Endodermal cell (in vitro differentiated cells): ENCODE measurements at regions not wholly inside any gene's neighbourhood (a gene's known extent, or its start where the extent isn't known, plus 50 kb on each side); places are given as distances from the start of the nearest gene placed in this dataset.

Experiments
- DNase-seq: peaks from one replicate; pipeline ENCODE4 v3.0.0-alpha.2; 2017
- H3K27ac ChIP-seq: 2 replicates; pipeline ENCODE4 v1.5.1; 2013; ENCODE audit warnings: mild to moderate bottlenecking, low read depth, low read length, moderate library complexity
- H3K27me3 ChIP-seq: 2 replicates; pipeline ENCODE4 v1.6.1; 2013; ENCODE audit warnings: mild to moderate bottlenecking, low read length, moderate library complexity; ENCODE audit not compliant: insufficient read depth, control insufficient read depth, poor library complexity, severe bottlenecking
- H3K36me3 ChIP-seq: 2 replicates; pipeline ENCODE4 v1.7.0; 2013; ENCODE audit warnings: mild to moderate bottlenecking, low read length, moderate library complexity; ENCODE audit not compliant: control insufficient read depth, insufficient read depth
- H3K4me1 ChIP-seq: one replicate; pipeline ENCODE4 v1.7.0; 2013; ENCODE audit warnings: low read length; ENCODE audit not compliant: control insufficient read depth, insufficient read depth
- H3K4me3 ChIP-seq: 2 replicates; pipeline ENCODE4 v1.5.1; 2013; ENCODE audit warnings: mild to moderate bottlenecking, low read length, moderate library complexity
- H3K9ac ChIP-seq: 2 replicates; pipeline ENCODE4 v1.6.1; 2013; ENCODE audit warnings: mild to moderate bottlenecking, low read length, moderate library complexity; ENCODE audit not compliant: poor library complexity, severe bottlenecking; ENCODE audit errors: extremely low read depth
- H3K9me3 ChIP-seq: 2 replicates; pipeline ENCODE4 v1.6.1; 2013; ENCODE audit warnings: mild to moderate bottlenecking, low read length, moderate library complexity; ENCODE audit not compliant: control insufficient read depth
- H3K27ac Mint-ChIP-seq: 2 replicates; pipeline ENCODE4 v1.8.0; 2020; ENCODE audit warnings: mixed read lengths
- H3K27me3 Mint-ChIP-seq: 2 replicates; pipeline ENCODE4 v1.8.0; 2021; ENCODE audit warnings: mild to moderate bottlenecking, mixed read lengths; ENCODE audit not compliant: insufficient read depth
- H3K36me3 Mint-ChIP-seq: 2 replicates; pipeline ENCODE4 v1.8.0; 2020; ENCODE audit warnings: low read depth, mixed read lengths
- H3K4me1 Mint-ChIP-seq: 2 replicates; pipeline ENCODE4 v1.8.0; 2020; ENCODE audit warnings: mixed read lengths
- H3K4me3 Mint-ChIP-seq: 2 replicates; pipeline ENCODE4 v1.8.0; 2020; ENCODE audit warnings: mild to moderate bottlenecking, moderate library complexity, mixed read lengths
- H3K9me3 Mint-ChIP-seq: 2 replicates; pipeline ENCODE4 v1.8.0; 2020; ENCODE audit warnings: mild to moderate bottlenecking, mixed read lengths
- CTCF ChIP-seq: fragments of 200-600 bp; sonication (generic); conservative IDR thresholded peaks from 2 replicates; pipeline ENCODE4 v1.5.0; 2021; ENCODE audit warnings: antibody characterized with exemption, mild to moderate bottlenecking
- WGBS, 2 experiments: methylation state at CpG; one replicate each; pipeline versions ENCODE4 v1.1.5 to v1.1.7; 2013; ENCODE audit warnings: missing lambda C conversion rate in 2 of 2, mixed read lengths in 1 of 2; ENCODE audit not compliant: insufficient coverage in 1 of 2, insufficient read length in 1 of 2; 5-methylcytosine and 5-hydroxymethylcytosine counted together

- no peaks in the 10 kb centered on the region for H3K36me3 ChIP-seq
These were observed 254.4 kb upstream of the CNTNAP2 start for GRCh38 chr7:145862212-145862611.

GRCh38 chr7:145860809-145861208 lies 255.8 kb upstream of the CNTNAP2 start:
- Mint-ChIP-seq H3K36me3 (no peaks in the 10 kb centered on the region), H3K9me3 (peaks cover 14% of the 10 kb centered on the region), H3K4me1 (no peaks in the 10 kb centered on the region), H3K27ac (no peak overlapping the region), H3K27me3 (peaks cover 16% of the 10 kb centered on the region), H3K4me3 (no peak overlapping the region)
- Histone ChIP-seq H3K4me1 (no peaks in the 10 kb centered on the region), H3K9ac (no peak overlapping the region), H3K4me3 (no peak overlapping the region), H3K9me3 (peaks cover 10% of the 10 kb centered on the region), H3K27ac (no peak overlapping the region), H3K36me3 (no peaks in the 10 kb centered on the region), H3K27me3 (peaks cover 16% of the 10 kb centered on the region)
- no peak for DNase-seq
- no peak for TF ChIP-seq CTCF
- WGBS, 2 experiments, result no CpG with 5 or more reads among the region's 1 CpG

More at GRCh38 chr7:145862212-145862611, 254.4 kb upstream of the CNTNAP2 start:
- H3K4me3 ChIP-seq, result no peak overlapping the region
- no peak for TF ChIP-seq CTCF
- no peak overlapping the region for H3K9ac ChIP-seq
- 82 to 100% methylated on average over 3 to 5 of the region's 5 CpGs for WGBS, 2 experiments
- H3K4me1 ChIP-seq, result no peaks in the 10 kb centered on the region
- H3K27ac ChIP-seq, result no peak overlapping the region
- peaks cover 16% of the 10 kb centered on the region for H3K27me3 Mint-ChIP-seq
- no peak overlapping the region for H3K4me3 Mint-ChIP-seq
- DNase-seq, result peak; percentile 54
- no peaks in the 10 kb centered on the region for H3K36me3 Mint-ChIP-seq
- peaks cover 8% of the 10 kb centered on the region for H3K9me3 Mint-ChIP-seq
- peaks cover 17% of the 10 kb centered on the region for H3K27me3 ChIP-seq
- no peaks in the 10 kb centered on the region for H3K9me3 ChIP-seq
- H3K27ac Mint-ChIP-seq, result no peak overlapping the region
- H3K4me1 Mint-ChIP-seq, result no peaks in the 10 kb centered on the region

DNA sequence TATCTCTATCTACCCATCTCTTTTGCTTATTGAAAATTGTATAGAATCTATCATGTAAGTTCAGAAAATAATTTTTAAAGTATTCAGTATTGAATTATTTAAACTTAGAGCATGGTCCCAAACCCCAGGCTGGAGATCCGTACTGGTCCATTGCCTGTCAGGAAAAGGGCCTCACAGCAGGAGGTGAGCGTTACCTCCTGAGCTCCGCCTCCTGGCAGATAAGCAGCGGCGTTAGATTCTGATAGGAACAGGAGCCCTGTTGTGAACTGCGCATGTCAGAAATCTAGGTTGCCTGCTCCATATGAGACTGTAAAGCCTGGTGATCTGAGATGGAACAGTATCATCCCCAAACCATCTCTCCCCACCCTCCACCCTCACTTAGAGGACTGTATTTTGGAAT lies 266.0 kb upstream of the CNTNAP2 start:
- H3K4me1 Mint-ChIP-seq, result peaks cover 4% of the 10 kb centered on the region
- no peak overlapping the region for H3K4me3 ChIP-seq
- H3K4me3 Mint-ChIP-seq, result no peak overlapping the region
- peaks cover 11% of the 10 kb centered on the region for H3K9me3 ChIP-seq
- DNase-seq, result peak; percentile 55
- TF ChIP-seq CTCF, result no peak
- H3K9me3 Mint-ChIP-seq, result peaks cover 13% of the 10 kb centered on the region
- WGBS, 2 experiments, result 76 to 78% methylated on average over 3 to 6 of the region's 6 CpGs
- no peak overlapping the region for H3K27ac ChIP-seq
- no peaks in the 10 kb centered on the region for H3K36me3 Mint-ChIP-seq
- no peaks in the 10 kb centered on the region for H3K27me3 ChIP-seq
- no peak overlapping the region for H3K27ac Mint-ChIP-seq
- H3K4me1 ChIP-seq, result no peaks in the 10 kb centered on the region
- H3K27me3 Mint-ChIP-seq, result no peaks in the 10 kb centered on the region
- no peaks in the 10 kb centered on the region for H3K36me3 ChIP-seq
- H3K9ac ChIP-seq, result no peak overlapping the region
